Right atrium auricular region (tissue), 2 donors: ENCODE measurements at regions not wholly inside any gene's neighbourhood (a gene's known extent, or its start where the extent isn't known, plus 50 kb on each side); places are given as distances from the start of the nearest gene placed in this dataset.
A peak's percentile ranks its signal among the peaks of the same experiment; 100 is the strongest.

Source experiments
- DNase-seq: peaks from one replicate; pipeline ENCODE4 v3.0.0-alpha.2; 2019; ENCODE audit warnings: low spot score
- H3K27ac ChIP-seq, 2 donors: fragments of 200-600 bp; sonication (generic); 1 replicate in 1 of 2; 2 replicates in 1 of 2; pipeline ENCODE4 v1.5.1; 2016 to 2019
- H3K27me3 ChIP-seq, 2 donors: fragments of 200-600 bp; sonication (generic); one replicate each; pipeline versions ENCODE4 v1.5.1 to v1.6.0; 2017 to 2019
- H3K36me3 ChIP-seq: fragments of 200-600 bp; sonication (generic); one replicate; pipeline ENCODE4 v1.5.1; 2016
- H3K4me1 ChIP-seq, 2 donors: fragments of 200-600 bp; sonication (generic); one replicate each; pipeline versions ENCODE4 v1.5.1 to v1.6.0; 2017 to 2019
- H3K4me3 ChIP-seq, 2 donors: fragments of 200-600 bp; sonication (generic); 1 replicate in 1 of 2; 2 replicates in 1 of 2; pipeline ENCODE4 v1.5.1; 2017 to 2019; ENCODE audit warnings: mild to moderate bottlenecking in 1 of 2, moderate library complexity in 1 of 2
- H3K9me3 ChIP-seq, 2 donors: fragments of 200-600 bp; sonication (generic); one replicate each; pipeline ENCODE4 v1.5.1; 2019
- CTCF ChIP-seq, 2 donors: fragments of 200-600 bp; sonication (generic); IDR thresholded peaks; one replicate each; pipeline ENCODE4 v1.5.1; 2019; ENCODE audit warnings: antibody characterized with exemption in 2 of 2

GRCh38 chr3:99172736-99173657 lies 271.5 kb upstream of the DCBLD2 start:
- no peaks in the 10 kb centered on the region for H3K27me3 ChIP-seq
- H3K9me3 ChIP-seq: peaks cover 0 to 7% of the 10 kb centered on the region in 2 donors
- peak in 1 of 2 donors; percentile 60 for TF ChIP-seq CTCF (IDR thresholded peaks at IDR 0.05)
- H3K4me3 ChIP-seq: no peak overlapping the region
- DNase-seq: no peak
- H3K27ac ChIP-seq: no peak overlapping the region
- H3K4me1 ChIP-seq: no peaks in the 10 kb centered on the region
- no peaks in the 10 kb centered on the region for H3K36me3 ChIP-seq

- no peak for DNase-seq
- no peak overlapping the region for H3K4me3 ChIP-seq
- H3K36me3 ChIP-seq: no peaks in the 10 kb centered on the region
- H3K9me3 ChIP-seq: peaks cover 0 to 7% of the 10 kb centered on the region in 2 donors
- H3K27ac ChIP-seq: no peak overlapping the region
- no peak for TF ChIP-seq CTCF (IDR thresholded peaks at IDR 0.05)
- no peaks in the 10 kb centered on the region for H3K27me3 ChIP-seq
- H3K4me1 ChIP-seq: no peaks in the 10 kb centered on the region
Observed at GRCh38 chr3:99171800-99172199, 270.3 kb upstream of the DCBLD2 start.

GRCh38 chr3:99170867-99171517 lies 269.5 kb upstream of the DCBLD2 start:
- no peak overlapping the region for H3K27ac ChIP-seq
- TF ChIP-seq CTCF (IDR thresholded peaks at IDR 0.05): no peak
- no peak overlapping the region for H3K4me3 ChIP-seq
- H3K4me1 ChIP-seq: no peaks in the 10 kb centered on the region
- peaks cover 0 to 7% of the 10 kb centered on the region in 2 donors for H3K9me3 ChIP-seq
- H3K27me3 ChIP-seq: no peaks in the 10 kb centered on the region
- no peak for DNase-seq
- no peaks in the 10 kb centered on the region for H3K36me3 ChIP-seq

GRCh38 chr3:99167071-99167470 lies 265.6 kb upstream of the DCBLD2 start:
- no peaks in the 10 kb centered on the region for H3K4me1 ChIP-seq
- H3K9me3 ChIP-seq: peaks cover 0 to 7% of the 10 kb centered on the region in 2 donors
- no peak for TF ChIP-seq CTCF (IDR thresholded peaks at IDR 0.05)
- no peak overlapping the region for H3K4me3 ChIP-seq
- H3K27me3 ChIP-seq: no peaks in the 10 kb centered on the region
- no peaks in the 10 kb centered on the region for H3K36me3 ChIP-seq
- no peak overlapping the region for H3K27ac ChIP-seq
- DNase-seq: no peak

GRCh38 chr3:99163314-99163713 lies 261.8 kb upstream of the DCBLD2 start:
- no peak for DNase-seq
- Histone ChIP-seq H3K27me3 (no peaks in the 10 kb centered on the region), H3K36me3 (no peaks in the 10 kb centered on the region), H3K27ac (no peak overlapping the region), H3K4me1 (no peaks in the 10 kb centered on the region), H3K4me3 (no peak overlapping the region), H3K9me3 (peaks cover 8 to 17% of the 10 kb centered on the region in 2 donors)
- TF ChIP-seq CTCF (IDR thresholded peaks at IDR 0.05): no peak
